GM23338 (cell line): ENCODE measurements at regions not wholly inside any gene's neighbourhood (a gene's known extent, or its start where the extent isn't known, plus 50 kb on each side); places are given as distances from the start of the nearest gene placed in this dataset.

ENCODE experiments used
- EZH2 ChIP-seq: fragments of 200-600 bp; sonication (generic); IDR thresholded peaks from one replicate; pipeline ENCODE4 v1.8.0; 2017; ENCODE audit warnings: antibody characterized with exemption, mild to moderate bottlenecking, low read depth; ENCODE audit not compliant: unreplicated experiment
- REST ChIP-seq: IDR thresholded peaks from one replicate; pipeline ENCODE4 v1.6.1; 2018; ENCODE audit warnings: antibody characterized with exemption; ENCODE audit not compliant: unreplicated experiment
- TF ChIP-seq, protein P1 (sequence below), 2 experiments: fragments of 200-600 bp in 1 of 2; sonication (generic) in 1 of 2; conservative IDR thresholded peaks; 2 replicates each; pipeline versions ENCODE4 v1.5.1 to v1.6.1; 2016 to 2017; ENCODE audit warnings: antibody characterized with exemption in 2 of 2, low read depth in 2 of 2, mild to moderate bottlenecking in 2 of 2, moderate library complexity in 1 of 2

DNA sequence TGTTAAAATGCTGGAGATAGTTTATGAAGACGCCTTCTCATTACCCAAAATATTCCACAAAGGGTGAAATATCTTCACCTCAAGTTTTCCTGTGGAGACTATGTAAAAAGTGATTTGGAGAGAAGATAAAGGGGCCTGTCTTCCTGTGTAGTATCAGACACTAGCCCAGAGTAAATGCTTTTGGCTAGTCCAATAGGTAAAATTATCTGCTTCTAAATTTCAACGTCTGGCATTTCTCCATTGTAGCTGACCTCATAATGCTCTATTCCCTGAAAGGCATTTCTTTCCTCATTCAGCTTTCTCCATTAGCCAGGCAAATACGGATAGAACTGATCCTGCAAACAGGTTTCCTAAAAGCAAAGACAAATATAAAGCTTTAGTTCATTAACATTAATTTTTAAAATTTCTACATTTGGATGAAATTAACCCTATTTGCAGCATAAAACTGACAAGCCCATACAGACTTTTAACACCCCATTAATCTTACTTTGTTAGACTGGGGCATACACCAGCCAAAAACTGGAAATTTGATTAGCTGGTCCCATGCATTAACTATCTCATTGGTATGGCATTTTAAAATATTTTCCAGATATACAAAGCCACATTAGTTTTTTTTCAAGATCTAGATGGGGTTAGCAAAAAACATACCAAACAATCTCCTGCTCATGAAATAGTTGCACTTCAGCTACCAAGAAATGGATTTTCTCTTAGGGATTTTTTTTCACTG lies 548.8 kb downstream of the EFNA5 start:
- TF ChIP-seq EZH2 = no peak
- TF ChIP-seq, protein P1, sequence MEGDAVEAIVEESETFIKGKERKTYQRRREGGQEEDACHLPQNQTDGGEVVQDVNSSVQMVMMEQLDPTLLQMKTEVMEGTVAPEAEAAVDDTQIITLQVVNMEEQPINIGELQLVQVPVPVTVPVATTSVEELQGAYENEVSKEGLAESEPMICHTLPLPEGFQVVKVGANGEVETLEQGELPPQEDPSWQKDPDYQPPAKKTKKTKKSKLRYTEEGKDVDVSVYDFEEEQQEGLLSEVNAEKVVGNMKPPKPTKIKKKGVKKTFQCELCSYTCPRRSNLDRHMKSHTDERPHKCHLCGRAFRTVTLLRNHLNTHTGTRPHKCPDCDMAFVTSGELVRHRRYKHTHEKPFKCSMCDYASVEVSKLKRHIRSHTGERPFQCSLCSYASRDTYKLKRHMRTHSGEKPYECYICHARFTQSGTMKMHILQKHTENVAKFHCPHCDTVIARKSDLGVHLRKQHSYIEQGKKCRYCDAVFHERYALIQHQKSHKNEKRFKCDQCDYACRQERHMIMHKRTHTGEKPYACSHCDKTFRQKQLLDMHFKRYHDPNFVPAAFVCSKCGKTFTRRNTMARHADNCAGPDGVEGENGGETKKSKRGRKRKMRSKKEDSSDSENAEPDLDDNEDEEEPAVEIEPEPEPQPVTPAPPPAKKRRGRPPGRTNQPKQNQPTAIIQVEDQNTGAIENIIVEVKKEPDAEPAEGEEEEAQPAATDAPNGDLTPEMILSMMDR (conservative IDR thresholded peaks at IDR 0.05; ENCODE audit: low read depth in 2 of 2) = no peak
- no peak for TF ChIP-seq REST
